Cardiac muscle cell (in vitro differentiated cells and primary cell): ENCODE measurements at regions not wholly inside any gene's neighbourhood (a gene's known extent, or its start where the extent isn't known, plus 50 kb on each side); places are given as distances from the start of the nearest gene placed in this dataset.

Experiments
- DNase-seq, 2 donors: peaks; one replicate each; pipeline versions ENCODE4 v3.0.0 to v3.0.0-alpha.2; 2010 to 2017; ENCODE audit warnings: low read depth in 1 of 2, low spot score in 1 of 2
- H3K27ac ChIP-seq: fragments of 200-600 bp; sonication (generic); 2 replicates; pipeline ENCODE4 v1.5.1; 2016
- H3K27me3 ChIP-seq: fragments of 200-600 bp; sonication (generic); 2 replicates; pipeline ENCODE4 v1.6.0; 2016; ENCODE audit warnings: control low read depth
- H3K36me3 ChIP-seq: fragments of 200-600 bp; sonication (generic); 2 replicates; pipeline ENCODE4 v1.5.1; 2016; ENCODE audit warnings: control low read depth
- H3K4me1 ChIP-seq: fragments of 200-600 bp; sonication (generic); 2 replicates; pipeline ENCODE4 v1.8.1; 2017; ENCODE audit warnings: low read depth, mild to moderate bottlenecking, mixed run types
- H3K4me3 ChIP-seq: fragments of 200-600 bp; sonication (generic); 2 replicates; pipeline ENCODE4 v1.5.1; 2016; ENCODE audit warnings: mild to moderate bottlenecking
- H3K9me3 ChIP-seq: fragments of 200-600 bp; sonication (generic); 2 replicates; pipeline ENCODE4 v1.5.1; 2017; ENCODE audit warnings: low read depth, mild to moderate bottlenecking, control low read depth
- CTCF ChIP-seq: IDR thresholded peaks from 2 replicates; pipeline ENCODE4 v1.5.1; 2012; ENCODE audit warnings: low read depth, mild to moderate bottlenecking, low read length

DNA sequence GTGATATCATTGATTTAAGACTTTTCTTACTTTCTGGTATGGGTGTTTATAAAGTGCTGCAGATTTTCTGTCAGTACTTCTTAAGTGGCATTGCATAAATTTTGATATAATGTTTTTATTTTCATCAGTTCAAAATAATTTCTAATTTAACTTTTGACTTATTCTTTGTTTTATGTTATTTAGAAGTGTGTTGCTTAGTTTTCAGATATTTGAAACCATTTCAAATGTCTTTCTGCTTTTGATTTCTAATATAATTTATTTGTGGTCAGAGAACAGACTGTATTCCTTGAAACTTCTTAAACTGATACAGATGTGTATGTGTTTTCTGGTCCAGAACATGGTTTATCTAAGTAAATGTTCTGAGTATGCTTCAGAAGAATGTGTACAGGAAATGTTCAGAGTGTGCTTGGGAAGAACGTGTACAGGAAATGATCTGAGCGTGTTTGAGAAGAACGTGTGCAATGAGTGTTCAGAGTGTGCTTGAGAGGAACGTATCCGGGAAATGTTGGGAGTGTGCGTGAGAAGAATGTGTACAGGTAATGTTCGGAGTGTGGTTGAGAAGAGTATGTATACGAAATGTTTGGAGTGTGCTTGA, 265.7 kb upstream of the HS6ST1 start:
- Histone ChIP-seq H3K4me1 (no peaks in the 10 kb centered on the region), H3K9me3 (no peaks in the 10 kb centered on the region), H3K4me3 (no peak overlapping the region), H3K27me3 (peaks cover 53% of the 10 kb centered on the region), H3K36me3 (no peaks in the 10 kb centered on the region), H3K27ac (no peak overlapping the region)
- DNase-seq: peak in 1 of 2 donors; percentile 87
- TF ChIP-seq CTCF: no peak

DNA sequence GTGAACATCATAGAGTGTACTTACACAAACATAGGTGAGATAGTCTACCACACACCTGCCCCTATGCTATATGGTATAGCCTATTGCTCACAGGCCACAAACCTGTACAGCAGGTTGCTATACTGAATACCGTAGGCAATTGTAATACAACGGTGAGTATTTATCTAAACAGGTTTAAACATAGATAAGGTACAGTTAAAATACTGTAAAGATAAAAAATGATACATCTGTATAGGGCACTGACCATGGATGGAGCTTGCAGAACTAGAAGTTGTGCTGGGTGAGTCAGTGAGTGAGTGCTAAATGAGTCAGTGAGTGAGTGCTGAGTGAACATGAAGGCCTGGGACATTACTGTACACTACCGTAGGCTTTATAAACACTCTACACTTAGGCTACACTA, 267.0 kb upstream of the HS6ST1 start:
- Histone ChIP-seq H3K27ac (no peak overlapping the region), H3K4me3 (no peak overlapping the region), H3K27me3 (peaks cover 53% of the 10 kb centered on the region), H3K36me3 (no peaks in the 10 kb centered on the region), H3K9me3 (no peaks in the 10 kb centered on the region), H3K4me1 (no peaks in the 10 kb centered on the region)
- DNase-seq: peak in 1 of 2 donors; percentile 66
- no peak for TF ChIP-seq CTCF

DNA sequence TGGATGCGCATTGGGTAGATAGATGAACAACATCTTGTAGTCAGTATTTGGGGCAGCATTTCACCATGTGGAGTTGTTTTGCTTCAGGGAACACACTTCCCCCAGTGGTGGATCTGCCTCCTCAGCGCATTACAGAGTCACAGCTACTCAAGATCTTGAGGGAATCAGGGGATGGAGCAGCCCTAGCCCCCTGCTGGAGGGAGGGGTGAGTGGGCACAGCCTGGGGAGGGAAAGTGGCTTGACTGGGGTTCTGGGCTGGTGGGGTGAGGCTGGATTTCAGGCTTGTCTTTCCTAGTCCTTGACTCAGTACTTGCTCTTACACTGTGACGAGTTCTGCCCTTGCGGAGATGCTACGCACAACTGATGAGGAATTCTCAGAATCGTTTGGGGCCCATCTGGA, 271.0 kb upstream of the HS6ST1 start:
- DNase-seq: no peak
- H3K27ac ChIP-seq: no peak overlapping the region
- no peak overlapping the region for H3K4me3 ChIP-seq
- no peak for TF ChIP-seq CTCF
- peaks cover 4% of the 10 kb centered on the region for H3K4me1 ChIP-seq
- no peaks in the 10 kb centered on the region for H3K36me3 ChIP-seq
- no peaks in the 10 kb centered on the region for H3K9me3 ChIP-seq
- peaks cover 41% of the 10 kb centered on the region for H3K27me3 ChIP-seq

DNA sequence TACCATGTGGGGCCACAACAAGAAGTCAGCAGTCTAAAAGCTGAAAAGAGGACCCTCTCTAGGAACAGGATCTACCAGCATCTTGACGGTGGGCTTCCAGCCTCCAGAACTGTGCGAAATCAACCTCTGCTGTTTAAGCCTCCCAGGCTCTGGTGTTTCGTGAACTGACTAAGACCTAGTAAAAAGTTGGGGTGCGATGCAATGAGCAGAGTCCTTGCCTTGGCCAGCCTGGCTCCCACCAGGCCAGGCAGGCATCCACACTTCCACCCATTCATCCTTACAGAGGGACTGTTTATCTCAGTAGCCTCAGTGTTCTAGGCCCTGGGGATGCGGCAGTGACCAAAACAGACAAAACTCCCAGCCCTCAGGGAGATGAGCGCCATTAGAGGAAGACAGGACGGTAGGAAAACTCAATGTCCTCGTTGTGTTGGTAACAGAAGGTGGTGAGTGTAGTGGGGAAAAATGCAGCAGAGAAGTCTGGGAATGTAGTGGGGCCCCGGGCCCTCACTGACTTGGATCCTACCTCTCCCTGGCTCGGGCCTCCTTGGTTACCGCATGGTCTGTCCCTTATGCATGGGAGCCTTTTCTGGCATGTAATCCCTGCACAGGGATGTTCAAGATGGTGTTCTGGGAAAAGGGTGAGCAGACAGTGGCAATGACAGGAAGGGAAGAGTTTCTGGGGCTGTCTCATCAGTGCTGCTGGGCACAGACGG, 271.8 kb upstream of the HS6ST1 start:
- no peaks in the 10 kb centered on the region for H3K9me3 ChIP-seq
- TF ChIP-seq CTCF: no peak
- H3K4me3 ChIP-seq: no peak overlapping the region
- no peak for DNase-seq
- peaks cover 4% of the 10 kb centered on the region for H3K4me1 ChIP-seq
- no peaks in the 10 kb centered on the region for H3K36me3 ChIP-seq
- no peak overlapping the region for H3K27ac ChIP-seq
- peaks cover 37% of the 10 kb centered on the region for H3K27me3 ChIP-seq

DNA sequence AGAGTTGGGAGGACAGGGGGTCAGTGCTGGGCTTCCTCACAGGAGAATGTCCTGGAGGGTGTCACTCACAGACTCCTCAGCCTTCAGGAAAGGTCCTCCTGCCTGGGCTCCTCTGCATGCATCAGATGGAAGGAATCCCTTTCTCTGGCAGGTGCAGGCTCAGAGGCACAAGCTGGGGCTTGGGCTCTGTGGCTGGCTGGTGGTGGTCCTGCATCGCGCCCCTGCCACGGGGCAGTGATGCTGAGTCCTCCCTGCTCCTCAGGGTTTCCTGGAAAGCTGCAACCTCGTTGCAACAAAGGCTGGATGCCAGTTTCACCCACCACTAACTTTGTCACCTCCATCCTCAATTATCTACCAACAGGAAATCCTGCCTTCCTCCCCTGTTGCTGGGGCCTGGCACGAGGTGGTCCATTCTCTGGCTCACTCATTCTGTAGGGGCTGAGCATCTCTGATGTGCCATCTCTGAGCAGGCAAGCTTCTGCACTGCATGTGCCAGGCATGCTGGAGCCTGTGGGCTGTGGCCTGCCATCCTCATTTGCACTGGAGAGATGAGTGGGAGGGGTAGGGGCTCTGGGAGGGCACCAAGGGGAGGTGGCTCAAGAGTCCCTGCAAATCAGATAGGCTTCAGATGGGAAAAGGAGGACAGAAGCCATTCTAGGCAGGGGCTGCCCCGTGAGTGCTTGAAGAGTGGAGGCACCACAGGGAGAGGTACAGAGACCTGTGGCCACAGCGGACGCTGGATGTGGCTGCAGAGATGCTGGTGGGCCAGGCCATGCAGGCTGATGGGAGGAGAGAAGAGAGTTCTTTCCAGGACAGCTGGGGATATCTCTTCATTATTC, 272.6 kb upstream of the HS6ST1 start:
- H3K36me3 ChIP-seq: no peaks in the 10 kb centered on the region
- H3K27ac ChIP-seq: no peak overlapping the region
- DNase-seq: no peak
- H3K27me3 ChIP-seq: peaks cover 39% of the 10 kb centered on the region
- no peak for TF ChIP-seq CTCF
- peaks cover 4% of the 10 kb centered on the region for H3K4me1 ChIP-seq
- no peak overlapping the region for H3K4me3 ChIP-seq
- H3K9me3 ChIP-seq: no peaks in the 10 kb centered on the region
